ENCODE measurements at regions not wholly inside any gene's neighbourhood (a gene's known extent, or its start where the extent isn't known, plus 50 kb on each side); places are given as distances from the start of the nearest gene placed in this dataset.

GRCh38 chrX:20522420-20522819, 255.7 kb upstream of the RPS6KA3 start:
- TF ChIP-seq EZH2 (IDR thresholded peaks at IDR 0.05) (no peak), POLR2AphosphoS5 (IDR thresholded peaks at IDR 0.05; ENCODE audit: borderline replicate concordance, low read depth, low read length) (no peak)

Measured in SK-N-MC (cell line).